Prostate gland (tissue), 2 donors: ENCODE measurements at regions not wholly inside any gene's neighbourhood (a gene's known extent, or its start where the extent isn't known, plus 50 kb on each side); places are given as distances from the start of the nearest gene placed in this dataset.

Experiments used
- DNase-seq: peaks from one replicate; pipeline ENCODE4 v3.0.0-alpha.2; 2019; ENCODE audit warnings: low spot score
- H3K27ac ChIP-seq, 2 donors: fragments of 200-600 bp; sonication (generic); 2 replicates each; pipeline ENCODE4 v1.5.1; 2017 to 2019
- H3K27me3 ChIP-seq: fragments of 200-600 bp; sonication (generic); replicated peaks from 2 replicates; pipeline ENCODE4 v1.5.1; 2019; ENCODE audit not compliant: insufficient read depth
- H3K36me3 ChIP-seq, 2 donors: fragments of 200-600 bp; sonication (generic); 1 replicate in 1 of 2; 2 replicates in 1 of 2; pipeline versions ENCODE4 v1.5.1 to v1.8.1; 2017 to 2019
- H3K4me1 ChIP-seq: fragments of 200-600 bp; sonication (generic); replicated peaks from 2 replicates; pipeline ENCODE4 v1.5.1; 2019
- H3K4me3 ChIP-seq, 2 donors: fragments of 200-600 bp; sonication (generic); 2 replicates each; pipeline ENCODE4 v1.5.1; 2017 to 2019
- H3K9me3 ChIP-seq: fragments of 200-600 bp; sonication (generic); 2 replicates; pipeline ENCODE4 v1.5.1; 2017
- POLR2A ChIP-seq: fragments of 450-650 bp; IDR thresholded peaks from one replicate; pipeline ENCODE4 v1.6.1; 2016; ENCODE audit warnings: antibody characterized with exemption, mild to moderate bottlenecking
- POLR2AphosphoS5 ChIP-seq: sonication (generic); formaldehyde crosslinking; IDR thresholded peaks from one replicate; pipeline ENCODE4 v1.6.1; 2017; ENCODE audit warnings: antibody characterized with exemption
- WGBS: methylation state at CpG from one replicate; pipeline ENCODE4 v1.1.5; 2018; 5-methylcytosine and 5-hydroxymethylcytosine counted together
- intact Hi-C: fragments of 100-400 bp; cut with DNase I; formaldehyde crosslinking; loops from one replicate; pipeline ENCODE4 v1.14.2; 2022
- TF ChIP-seq, protein P1 (sequence below), 4 experiments: fragments of 200-600 bp in 2 of 4; fragments of 450-650 bp in 2 of 4; sonication (generic) in 2 of 4; IDR thresholded peaks; 1 replicate in 3 of 4; 2 replicates in 1 of 4; pipeline ENCODE4 v1.5.1; 2016 to 2019; ENCODE audit warnings: antibody characterized with exemption in 4 of 4, mild to moderate bottlenecking in 2 of 4, moderate library complexity in 2 of 4

DNA sequence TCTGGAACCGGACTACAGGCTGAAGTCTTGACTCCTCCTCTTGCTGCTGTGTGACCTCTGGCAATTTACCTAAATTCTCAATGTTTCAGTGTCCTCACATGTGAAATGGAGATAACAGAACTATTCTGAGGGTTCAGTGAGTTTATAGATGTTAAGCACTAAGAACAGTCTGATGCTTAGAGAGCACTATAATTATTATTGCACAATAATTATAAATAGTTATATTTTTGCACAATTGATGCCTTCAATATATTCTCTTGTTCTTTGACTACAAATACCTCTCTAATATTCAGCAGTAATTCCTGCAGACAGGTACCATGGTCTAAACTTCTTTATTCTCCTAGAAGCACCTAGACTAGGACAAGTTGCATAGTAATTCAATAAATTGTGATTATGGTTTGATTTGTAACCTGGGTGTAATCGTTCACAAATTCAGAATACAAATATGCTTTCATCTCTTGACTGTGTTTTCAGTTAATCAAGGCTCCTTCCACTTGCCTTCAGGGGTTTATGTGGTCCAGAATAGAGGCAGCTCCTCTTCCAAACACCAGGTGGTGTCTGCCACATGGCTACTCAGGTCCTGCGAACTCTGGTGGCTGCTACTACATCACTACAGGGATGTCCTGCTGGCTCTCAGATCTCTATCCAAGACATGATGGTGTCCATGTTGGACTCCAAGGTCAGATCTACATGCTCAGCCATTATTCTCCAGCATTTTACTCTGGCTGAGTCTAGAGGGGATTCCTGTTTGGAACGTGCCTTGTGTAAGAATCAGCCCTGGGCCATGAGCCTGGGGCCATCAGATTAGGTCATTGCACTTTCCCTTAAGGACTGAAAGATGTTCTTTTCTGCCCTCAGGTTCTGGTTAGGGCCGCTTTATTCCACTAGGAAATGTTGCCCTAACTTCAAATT, 103.4 kb downstream of the QRFPR start:
- WGBS: 69% methylated on average over 5 of the region's 5 CpGs
- no peaks in the 10 kb centered on the region for H3K9me3 ChIP-seq
- no peaks in the 10 kb centered on the region for H3K36me3 ChIP-seq
- TF ChIP-seq, protein P1, sequence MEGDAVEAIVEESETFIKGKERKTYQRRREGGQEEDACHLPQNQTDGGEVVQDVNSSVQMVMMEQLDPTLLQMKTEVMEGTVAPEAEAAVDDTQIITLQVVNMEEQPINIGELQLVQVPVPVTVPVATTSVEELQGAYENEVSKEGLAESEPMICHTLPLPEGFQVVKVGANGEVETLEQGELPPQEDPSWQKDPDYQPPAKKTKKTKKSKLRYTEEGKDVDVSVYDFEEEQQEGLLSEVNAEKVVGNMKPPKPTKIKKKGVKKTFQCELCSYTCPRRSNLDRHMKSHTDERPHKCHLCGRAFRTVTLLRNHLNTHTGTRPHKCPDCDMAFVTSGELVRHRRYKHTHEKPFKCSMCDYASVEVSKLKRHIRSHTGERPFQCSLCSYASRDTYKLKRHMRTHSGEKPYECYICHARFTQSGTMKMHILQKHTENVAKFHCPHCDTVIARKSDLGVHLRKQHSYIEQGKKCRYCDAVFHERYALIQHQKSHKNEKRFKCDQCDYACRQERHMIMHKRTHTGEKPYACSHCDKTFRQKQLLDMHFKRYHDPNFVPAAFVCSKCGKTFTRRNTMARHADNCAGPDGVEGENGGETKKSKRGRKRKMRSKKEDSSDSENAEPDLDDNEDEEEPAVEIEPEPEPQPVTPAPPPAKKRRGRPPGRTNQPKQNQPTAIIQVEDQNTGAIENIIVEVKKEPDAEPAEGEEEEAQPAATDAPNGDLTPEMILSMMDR (IDR thresholded peaks at IDR 0.05): no peak
- no peaks in the 10 kb centered on the region for H3K27me3 ChIP-seq
- no peak for DNase-seq
- intact Hi-C loops: no loop called here
- no peaks in the 10 kb centered on the region for H3K4me1 ChIP-seq
- H3K27ac ChIP-seq: no peak overlapping the region
- no peak overlapping the region for H3K4me3 ChIP-seq

DNA sequence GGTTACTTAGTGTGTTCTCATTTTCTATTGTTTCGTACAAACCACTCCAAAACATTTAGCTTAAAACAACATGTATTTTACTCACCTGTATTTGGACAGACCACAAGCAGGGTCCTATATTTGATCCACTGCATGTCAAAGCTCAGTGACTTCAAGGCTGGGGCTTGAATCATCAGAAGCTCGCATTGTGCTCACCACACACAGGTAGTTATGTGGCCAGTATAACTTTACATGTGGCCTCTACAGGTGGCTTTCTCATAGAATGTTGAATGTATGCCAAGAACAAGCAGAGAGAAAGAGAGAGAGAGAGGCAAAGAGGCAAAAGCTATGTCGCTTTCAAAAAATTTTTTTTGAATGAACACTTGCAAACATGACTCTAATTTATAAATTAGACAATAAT, 107.6 kb downstream of the QRFPR start:
- H3K27me3 ChIP-seq: no peaks in the 10 kb centered on the region
- 70% methylated on average over 3 of the region's 3 CpGs for WGBS
- intact Hi-C loops: no loop called here
- no peaks in the 10 kb centered on the region for H3K9me3 ChIP-seq
- TF ChIP-seq, protein P1 (IDR thresholded peaks at IDR 0.05): no peak
- TF ChIP-seq POLR2AphosphoS5 (no peak), POLR2A (no peak)
- H3K36me3 ChIP-seq: no peaks in the 10 kb centered on the region
- H3K27ac ChIP-seq: no peak overlapping the region
- H3K4me1 ChIP-seq: no peaks in the 10 kb centered on the region
- H3K4me3 ChIP-seq: no peak overlapping the region
- DNase-seq: no peak

DNA sequence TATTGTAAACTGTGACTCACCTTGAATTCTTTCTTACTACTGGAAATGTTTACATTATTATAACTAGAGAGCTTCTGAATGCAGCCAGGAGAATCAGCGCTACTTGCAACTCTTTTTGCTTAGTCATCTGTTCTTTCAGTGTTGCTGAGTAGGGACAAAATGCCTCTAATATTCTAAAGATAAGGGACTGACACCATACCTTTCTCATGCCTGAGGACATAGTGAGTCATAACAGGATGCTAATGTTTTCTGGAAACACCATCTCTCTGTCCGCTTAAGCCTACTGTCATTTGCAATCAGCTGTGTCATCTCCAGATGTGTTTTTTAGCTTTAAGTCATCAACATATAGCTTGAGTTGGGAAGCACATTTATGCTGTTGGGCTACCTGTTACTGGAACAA, 108.3 kb downstream of the QRFPR start:
- no peaks in the 10 kb centered on the region for H3K9me3 ChIP-seq
- H3K27ac ChIP-seq: no peak overlapping the region
- no peak for DNase-seq
- 44% methylated on average over 2 of the region's 2 CpGs for WGBS
- no peaks in the 10 kb centered on the region for H3K4me1 ChIP-seq
- no peaks in the 10 kb centered on the region for H3K36me3 ChIP-seq
- no peak overlapping the region for H3K4me3 ChIP-seq
- no peaks in the 10 kb centered on the region for H3K27me3 ChIP-seq
- TF ChIP-seq POLR2AphosphoS5: no peak
- TF ChIP-seq POLR2A: no peak
- TF ChIP-seq, protein P1 (IDR thresholded peaks at IDR 0.05): no peak
- intact Hi-C loops: no loop called here

DNA sequence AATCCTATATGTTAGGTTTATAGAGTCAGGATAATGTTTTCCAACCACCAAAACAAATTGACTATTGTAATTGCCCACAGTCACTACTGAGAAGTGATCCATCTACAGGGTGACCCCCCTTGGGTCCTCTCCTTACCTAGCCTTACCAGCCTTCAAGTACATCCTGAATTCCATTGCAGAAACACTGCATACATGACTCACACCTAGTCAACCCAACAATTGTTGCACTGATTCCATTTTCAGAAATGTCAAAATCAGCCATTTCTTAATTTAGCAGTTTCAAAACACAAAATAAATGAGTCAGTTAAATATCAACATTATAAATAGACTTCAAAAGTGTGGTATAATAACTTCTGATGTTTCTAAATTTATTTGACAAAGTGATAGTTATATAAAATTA, 106.3 kb upstream of the TNIP3 start:
- H3K9me3 ChIP-seq: no peaks in the 10 kb centered on the region
- H3K4me1 ChIP-seq: no peaks in the 10 kb centered on the region
- no peak overlapping the region for H3K27ac ChIP-seq
- no peak for DNase-seq
- no peak overlapping the region for H3K4me3 ChIP-seq
- TF ChIP-seq POLR2AphosphoS5 (no peak), POLR2A (no peak)
- TF ChIP-seq, protein P1 (IDR thresholded peaks at IDR 0.05): no peak
- H3K36me3 ChIP-seq: no peaks in the 10 kb centered on the region
- intact Hi-C loops: no loop called here
- no peaks in the 10 kb centered on the region for H3K27me3 ChIP-seq

DNA sequence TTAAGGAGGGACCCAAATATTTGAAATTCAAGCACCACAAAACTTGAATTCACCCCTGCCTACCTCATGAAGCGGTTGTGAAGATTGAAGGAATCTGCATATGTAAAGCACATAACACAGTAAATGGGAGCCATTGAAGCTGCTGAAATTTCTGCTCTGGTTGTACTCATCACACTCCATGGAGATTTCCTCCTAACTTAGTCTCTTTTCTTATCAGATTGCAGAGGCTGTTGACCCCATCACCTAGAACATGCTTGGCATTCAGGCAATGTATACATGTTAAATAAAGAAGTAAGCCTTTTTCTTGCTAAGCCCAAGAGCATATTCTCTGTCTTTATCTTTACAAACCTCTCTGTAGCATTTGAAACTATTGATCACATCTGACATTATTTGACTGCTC, 104.9 kb upstream of the TNIP3 start:
- Histone ChIP-seq H3K4me3 (no peak overlapping the region), H3K9me3 (no peaks in the 10 kb centered on the region), H3K36me3 (no peaks in the 10 kb centered on the region), H3K27me3 (no peaks in the 10 kb centered on the region), H3K4me1 (no peaks in the 10 kb centered on the region), H3K27ac (no peak overlapping the region)
- intact Hi-C loops: no loop called here
- WGBS: 93% methylated on average over 1 of the region's 1 CpG
- no peak for DNase-seq
- TF ChIP-seq, protein P1 (IDR thresholded peaks at IDR 0.05): no peak
- TF ChIP-seq POLR2A (no peak), POLR2AphosphoS5 (no peak)
